BLaER1 (cell line): ENCODE measurements at regions not wholly inside any gene's neighbourhood (a gene's known extent, or its start where the extent isn't known, plus 50 kb on each side); places are given as distances from the start of the nearest gene placed in this dataset.
A peak's percentile ranks its signal among the peaks of the same experiment; 100 is the strongest.
"Not testable (repeated sequence)": the region's sequence is repeated elsewhere in the genome, so short reads cannot be mapped to it uniquely, and the experiment has no call there.

Source experiments
- H3K27ac ChIP-seq: shearing (Covaris generic); formaldehyde crosslinking; 2 replicates; pipeline ENCODE4 v1.8.1; 2022
- H3K27me3 ChIP-seq: shearing (Covaris generic); formaldehyde crosslinking; 2 replicates; pipeline ENCODE4 v1.8.1; 2022
- H3K36me3 ChIP-seq: shearing (Covaris generic); formaldehyde crosslinking; 2 replicates; pipeline ENCODE4 v1.8.1; 2022
- H3K4me1 ChIP-seq: shearing (Covaris generic); formaldehyde crosslinking; 2 replicates; pipeline ENCODE4 v1.8.1; 2022
- H3K4me2 ChIP-seq: shearing (Covaris generic); formaldehyde crosslinking; 2 replicates; pipeline ENCODE4 v1.8.1; 2022
- H3K4me3 ChIP-seq: shearing (Covaris generic); formaldehyde crosslinking; 2 replicates; pipeline ENCODE4 v1.8.1; 2022
- H3K9ac ChIP-seq: shearing (Covaris generic); formaldehyde crosslinking; 2 replicates; pipeline ENCODE4 v1.8.1; 2022
- H3K9me3 ChIP-seq: shearing (Covaris generic); formaldehyde crosslinking; 2 replicates; pipeline ENCODE4 v1.8.1; 2022
- H4K20me1 ChIP-seq: shearing (Covaris generic); formaldehyde crosslinking; 2 replicates; pipeline ENCODE4 v1.8.1; 2022
- Cebpa-rat ChIP-seq: shearing (Covaris generic); IDR thresholded peaks from 2 replicates; pipeline ENCODE4 v1.8.1; 2022

- Histone ChIP-seq H3K4me1 (peaks cover 14% of the 10 kb centered on the region), H3K27me3 (no peaks in the 10 kb centered on the region), H3K27ac (no peak overlapping the region), H3K9me3 (peaks cover 36% of the 10 kb centered on the region), H3K36me3 (no peaks in the 10 kb centered on the region), H3K4me3 (no peak overlapping the region), H3K9ac (no peak overlapping the region), H4K20me1 (no peaks in the 10 kb centered on the region), H3K4me2 (no peak overlapping the region)
- no peak for TF ChIP-seq Cebpa-rat
Observed at GRCh38 chr3:31314258-31314657, 218.5 kb upstream of the STT3B start.

GRCh38 chr3:31319332-31319731 lies 213.4 kb upstream of the STT3B start:
- no peak for TF ChIP-seq Cebpa-rat
- Histone ChIP-seq H3K4me3 (no peak overlapping the region), H4K20me1 (no peaks in the 10 kb centered on the region), H3K9me3 (peaks cover 34% of the 10 kb centered on the region), H3K27me3 (no peaks in the 10 kb centered on the region), H3K4me2 (no peak overlapping the region), H3K9ac (no peak overlapping the region), H3K27ac (no peak overlapping the region), H3K36me3 (no peaks in the 10 kb centered on the region), H3K4me1 (no peaks in the 10 kb centered on the region)

GRCh38 chr3:31321620-31322019 lies 211.1 kb upstream of the STT3B start:
- no peaks in the 10 kb centered on the region for H3K27me3 ChIP-seq
- no peak overlapping the region for H3K27ac ChIP-seq
- no peaks in the 10 kb centered on the region for H4K20me1 ChIP-seq
- no peak overlapping the region for H3K4me2 ChIP-seq
- H3K4me3 ChIP-seq, result no peak overlapping the region
- H3K4me1 ChIP-seq, result no peaks in the 10 kb centered on the region
- no peak for TF ChIP-seq Cebpa-rat
- H3K9me3 ChIP-seq, result peaks cover 17% of the 10 kb centered on the region
- no peak overlapping the region for H3K9ac ChIP-seq
- no peaks in the 10 kb centered on the region for H3K36me3 ChIP-seq

GRCh38 chr3:31322460-31322859 lies 210.3 kb upstream of the STT3B start:
- no peak overlapping the region for H3K27ac ChIP-seq
- H3K4me1 ChIP-seq, result no peaks in the 10 kb centered on the region
- H3K9ac ChIP-seq, result no peak overlapping the region
- H3K27me3 ChIP-seq, result no peaks in the 10 kb centered on the region
- no peak for TF ChIP-seq Cebpa-rat
- no peak overlapping the region for H3K4me2 ChIP-seq
- H3K36me3 ChIP-seq, result no peaks in the 10 kb centered on the region
- no peak overlapping the region for H3K4me3 ChIP-seq
- H3K9me3 ChIP-seq, result peaks cover 17% of the 10 kb centered on the region
- H4K20me1 ChIP-seq, result no peaks in the 10 kb centered on the region

DNA sequence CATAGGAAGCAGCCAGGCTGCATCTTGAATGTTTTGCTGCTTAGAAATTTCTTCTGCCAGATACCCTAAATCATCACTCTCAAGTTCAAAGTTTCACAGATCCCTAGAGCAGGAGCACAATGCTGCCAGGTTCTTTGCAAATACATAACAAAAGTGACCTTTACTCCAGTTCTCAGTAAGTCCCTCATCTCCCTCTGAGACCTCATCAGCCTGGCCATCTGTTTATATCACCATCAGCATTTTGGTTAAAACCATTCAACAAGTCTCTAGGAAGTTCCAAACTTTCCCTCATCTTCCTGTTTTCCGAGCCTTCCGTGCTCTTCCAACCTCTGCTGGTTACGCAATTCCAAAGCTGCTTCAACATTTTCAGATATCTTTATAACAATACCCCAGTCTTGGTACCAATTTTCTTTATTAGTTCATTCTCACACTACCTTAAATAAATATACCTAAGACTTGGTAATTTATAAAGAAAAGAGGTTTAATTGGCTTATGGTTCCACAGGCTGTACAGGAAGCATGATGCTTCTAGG lies 204.8 kb upstream of the STT3B start:
- not testable (repeated sequence) for H3K27ac ChIP-seq, H3K4me3 ChIP-seq, H3K36me3 ChIP-seq, H3K9ac ChIP-seq, H3K27me3 ChIP-seq, H4K20me1 ChIP-seq, H3K4me1 ChIP-seq, H3K4me2 ChIP-seq
- peaks cover 18% of the 10 kb centered on the region for H3K9me3 ChIP-seq

DNA sequence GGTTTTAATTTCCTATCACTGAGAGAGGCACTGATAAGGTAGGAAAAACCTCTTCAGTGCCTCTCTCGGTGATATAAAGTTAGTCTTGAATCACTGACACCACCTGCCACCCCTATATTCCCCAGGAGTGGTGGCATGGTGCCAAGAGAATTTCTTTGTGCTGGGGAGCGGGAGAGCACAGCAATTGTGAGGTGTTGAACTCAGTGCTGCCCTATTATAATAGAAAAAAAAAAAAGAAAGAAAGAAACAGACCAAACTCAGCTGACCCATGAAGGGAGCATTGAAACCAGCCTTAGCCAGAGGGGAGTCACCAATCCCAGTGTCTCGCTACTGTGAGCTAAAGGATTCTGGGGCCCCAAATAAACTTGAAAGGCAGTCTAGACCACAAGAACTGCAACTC lies 201.4 kb upstream of the STT3B start:
- no peak for TF ChIP-seq Cebpa-rat
- H3K4me3 ChIP-seq, result no peak overlapping the region
- H3K27ac ChIP-seq, result 0 out of 2 replicates have a peak overlapping the region, but pooled peaks have one; percentile 3
- H3K36me3 ChIP-seq, result no peaks in the 10 kb centered on the region
- no peak overlapping the region for H3K4me2 ChIP-seq
- no peaks in the 10 kb centered on the region for H3K27me3 ChIP-seq
- H3K4me1 ChIP-seq, result peaks cover 9% of the 10 kb centered on the region
- H3K9me3 ChIP-seq, result peaks cover 16% of the 10 kb centered on the region
- no peak overlapping the region for H3K9ac ChIP-seq
- H4K20me1 ChIP-seq, result no peaks in the 10 kb centered on the region

DNA sequence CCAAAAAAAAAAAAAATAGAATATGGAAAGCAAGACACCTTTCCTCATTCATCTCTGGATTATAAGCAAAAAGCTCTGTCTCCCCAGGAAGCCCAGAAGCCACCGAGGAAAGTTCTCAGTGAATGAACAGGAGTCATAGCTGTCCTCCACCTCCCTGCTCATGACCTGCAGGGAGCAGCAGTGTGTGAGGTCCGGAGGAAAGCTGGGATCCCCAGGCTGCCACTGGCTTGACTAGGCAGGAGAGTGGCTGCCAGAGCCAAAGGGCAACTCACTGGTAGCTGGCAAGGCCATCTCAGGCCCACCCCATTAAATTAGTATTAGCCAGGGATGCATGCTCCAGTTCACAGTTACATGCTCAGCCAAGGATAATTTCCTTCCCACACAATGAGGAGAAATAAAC lies 191.6 kb upstream of the STT3B start:
- Histone ChIP-seq H3K36me3 (no peaks in the 10 kb centered on the region), H3K9ac (no peak overlapping the region), H3K9me3 (no peaks in the 10 kb centered on the region), H4K20me1 (no peaks in the 10 kb centered on the region), H3K27me3 (no peaks in the 10 kb centered on the region), H3K4me1 (no peaks in the 10 kb centered on the region), H3K4me2 (no peak overlapping the region), H3K27ac (no peak overlapping the region), H3K4me3 (no peak overlapping the region)
- no peak for TF ChIP-seq Cebpa-rat

DNA sequence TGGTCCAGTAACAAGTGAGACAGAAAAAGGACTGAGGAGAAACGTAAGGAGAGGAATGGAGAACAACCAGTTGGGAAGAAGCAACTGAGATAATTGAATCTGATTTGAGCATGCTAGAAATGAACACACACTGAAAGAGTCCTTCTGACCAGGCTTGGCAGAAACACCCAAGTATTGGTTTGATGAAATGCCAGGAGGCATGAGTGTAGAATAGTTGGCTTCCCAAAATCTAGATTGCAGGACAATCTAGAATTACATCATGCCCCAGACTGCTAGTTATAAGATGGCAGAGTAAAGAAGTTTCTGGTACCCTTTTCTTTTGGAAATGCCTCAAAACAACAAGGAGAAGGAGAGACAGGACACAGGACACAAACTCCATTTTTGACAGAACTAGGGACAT lies 189.7 kb upstream of the STT3B start:
- Histone ChIP-seq H3K27ac (no peak overlapping the region), H3K4me1 (no peaks in the 10 kb centered on the region), H3K9ac (no peak overlapping the region), H3K36me3 (no peaks in the 10 kb centered on the region), H3K4me3 (no peak overlapping the region), H3K4me2 (no peak overlapping the region), H3K9me3 (no peaks in the 10 kb centered on the region), H4K20me1 (no peaks in the 10 kb centered on the region), H3K27me3 (no peaks in the 10 kb centered on the region)
- TF ChIP-seq Cebpa-rat, result no peak

DNA sequence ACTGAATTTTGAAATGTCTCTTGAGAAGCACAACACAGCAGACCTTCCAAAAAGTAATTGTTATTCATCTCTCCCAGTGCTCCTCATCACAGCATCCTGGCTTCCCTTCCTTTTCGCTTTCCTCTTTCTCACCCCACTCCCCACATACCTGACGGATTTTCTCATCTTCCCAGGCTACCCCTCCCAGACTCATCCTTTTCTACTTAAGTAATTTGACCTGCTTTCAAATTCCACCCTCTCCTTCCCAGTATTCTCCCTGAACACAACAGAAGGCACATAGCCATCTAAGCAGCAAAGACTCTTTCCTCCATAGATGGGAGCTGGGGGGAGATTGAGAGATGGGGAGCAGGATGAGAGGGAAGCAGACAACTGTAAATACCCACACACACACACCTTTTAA lies 187.1 kb upstream of the STT3B start:
- Histone ChIP-seq H3K27me3 (no peaks in the 10 kb centered on the region), H3K9ac (no peak overlapping the region), H4K20me1 (no peaks in the 10 kb centered on the region), H3K4me1 (no peaks in the 10 kb centered on the region), H3K4me2 (no peak overlapping the region), H3K36me3 (no peaks in the 10 kb centered on the region), H3K27ac (no peak overlapping the region), H3K4me3 (no peak overlapping the region), H3K9me3 (no peaks in the 10 kb centered on the region)
- TF ChIP-seq Cebpa-rat, result no peak

DNA sequence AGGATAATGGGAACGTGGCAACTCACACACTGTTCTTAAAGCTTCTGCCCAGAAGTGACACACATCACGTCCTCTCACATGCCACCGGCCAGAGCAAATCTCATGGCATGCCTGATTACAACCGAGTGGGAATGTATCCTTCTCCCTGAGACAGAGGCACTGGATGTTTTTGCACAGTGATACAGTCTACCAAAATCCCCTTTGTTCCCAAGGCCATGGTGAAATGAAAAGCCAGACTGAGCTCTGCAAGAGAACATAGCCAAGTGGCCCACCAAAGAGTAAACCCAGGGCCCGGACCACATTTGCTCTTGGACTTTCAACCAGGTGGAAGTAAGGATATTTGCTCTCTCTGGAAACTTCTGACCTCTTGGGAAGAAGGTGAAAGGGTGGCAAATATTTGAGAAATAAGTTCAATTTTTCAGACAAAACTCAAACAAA lies 186.2 kb upstream of the STT3B start:
- no peak overlapping the region for H3K27ac ChIP-seq
- no peak overlapping the region for H3K4me2 ChIP-seq

More for the DNA sequence above, 186.2 kb upstream of the STT3B start:
- Histone ChIP-seq H3K4me1 (no peaks in the 10 kb centered on the region), H3K9me3 (no peaks in the 10 kb centered on the region), H3K36me3 (no peaks in the 10 kb centered on the region), H3K4me3 (no peak overlapping the region), H3K27me3 (no peaks in the 10 kb centered on the region), H3K9ac (no peak overlapping the region), H4K20me1 (no peaks in the 10 kb centered on the region)
- TF ChIP-seq Cebpa-rat, result no peak
